ENCODE measurements at regions not wholly inside any gene's neighbourhood (a gene's known extent, or its start where the extent isn't known, plus 50 kb on each side); places are given as distances from the start of the nearest gene placed in this dataset.

- ATAC-seq, result no peak
- peak overlapping the region; percentile 23 for H3K27ac ChIP-seq
- no peak overlapping the region for H3K4me3 ChIP-seq
- no peak for TF ChIP-seq CTCF (IDR thresholded peaks at IDR 0.05)
- H3K9me3 ChIP-seq, result no peaks in the 10 kb centered on the region
- peaks cover 37% of the 10 kb centered on the region for H3K4me1 ChIP-seq
- intact Hi-C loops (cut with DNase I), result loop anchor here in 1 of 2 donors (5.0 kb wide), 1 partner anchor 195 kb away; no protein-coding TSS in a partner anchor
- WGBS, 3 donors, result 79 to 82% (median 79%) methylated on average over 13 of the region's 13 CpGs
- no peak for DNase-seq
- no peaks in the 10 kb centered on the region for H3K27me3 ChIP-seq (ENCODE audit: insufficient read depth in 3 of 3, low read length in 2 of 3)
- no peaks in the 10 kb centered on the region for H3K36me3 ChIP-seq (ENCODE audit: insufficient read depth in 1 of 2, low read depth in 1 of 2)
Observed at GRCh38 chr20:50381771-50382593, 128.2 kb upstream of the PTPN1 start.

GRCh38 chr20:50385733-50386640 is 124.2 kb upstream of the PTPN1 start:
- no peak for TF ChIP-seq CTCF (IDR thresholded peaks at IDR 0.05)
- Histone ChIP-seq H3K4me3 (no peak overlapping the region), H3K36me3 (ENCODE audit: insufficient read depth in 1 of 2, low read depth in 1 of 2) (no peaks in the 10 kb centered on the region), H3K4me1 (peaks cover 27% of the 10 kb centered on the region), H3K27me3 (ENCODE audit: insufficient read depth in 3 of 3, low read length in 2 of 3) (no peaks in the 10 kb centered on the region), H3K9me3 (no peaks in the 10 kb centered on the region), H3K27ac (no peak overlapping the region)
- WGBS, 3 donors, result 84 to 89% (median 85%) methylated on average over 22 of the region's 22 CpGs
- DNase-seq, result peak in 1 of 2 donors; percentile 51
- no peak for ATAC-seq
- intact Hi-C loops (cut with DNase I), result no loop called here

GRCh38 chr20:50386641-50386960 is 123.6 kb upstream of the PTPN1 start:
- no peak for ATAC-seq

More at GRCh38 chr20:50386641-50386960, 123.6 kb upstream of the PTPN1 start:
- no peaks in the 10 kb centered on the region for H3K27me3 ChIP-seq (ENCODE audit: insufficient read depth in 3 of 3, low read length in 2 of 3)
- H3K4me1 ChIP-seq, result peaks cover 30% of the 10 kb centered on the region
- 71 to 86% (median 72%) methylated on average over 6 of the region's 6 CpGs for WGBS, 3 donors
- intact Hi-C loops (cut with DNase I), result no loop called here
- no peak overlapping the region for H3K4me3 ChIP-seq
- no peak for DNase-seq
- no peak overlapping the region for H3K27ac ChIP-seq
- TF ChIP-seq CTCF (IDR thresholded peaks at IDR 0.05), result no peak
- H3K36me3 ChIP-seq (ENCODE audit: insufficient read depth in 1 of 2, low read depth in 1 of 2), result no peaks in the 10 kb centered on the region
- H3K9me3 ChIP-seq, result no peaks in the 10 kb centered on the region
